Keratinocyte (primary cell): ENCODE measurements at regions not wholly inside any gene's neighbourhood (a gene's known extent, or its start where the extent isn't known, plus 50 kb on each side); places are given as distances from the start of the nearest gene placed in this dataset.

Experiments used
- DNase-seq: peaks from one replicate; pipeline ENCODE4 v3.0.0-alpha.2; 2011; ENCODE audit warnings: low read depth, missing footprints, low spot score
- FAIRE-seq: peaks from 2 replicates; lab custom pipeline; 2011; peaks lifted over from hg19 to GRCh38; lab: Jason Lieb, UNC
- H2AFZ ChIP-seq: 2 replicates; pipeline ENCODE4 v1.6.0; 2012; ENCODE audit warnings: low read length, control low read depth, inconsistent platforms; ENCODE audit not compliant: control insufficient read depth
- H3K27ac ChIP-seq: 2 replicates; pipeline ENCODE4 v1.5.1; 2011; ENCODE audit warnings: low read length; ENCODE audit not compliant: control insufficient read depth, insufficient read depth
- H3K27me3 ChIP-seq: 3 replicates; pipeline ENCODE4 v1.6.0; 2011; ENCODE audit warnings: low read length; ENCODE audit not compliant: control insufficient read depth, insufficient read depth; ENCODE audit errors: extremely low read depth
- H3K36me3 ChIP-seq, 2 experiments: 2 replicates in 1 of 2; 3 replicates in 1 of 2; pipeline ENCODE4 v1.5.1; 2011; ENCODE audit warnings: low read length in 2 of 2, mild to moderate bottlenecking in 1 of 2; ENCODE audit not compliant: control insufficient read depth in 2 of 2, insufficient read depth in 2 of 2; ENCODE audit errors: extremely low read depth in 1 of 2
- H3K4me1 ChIP-seq: 3 replicates; pipeline ENCODE4 v1.5.1; 2011; ENCODE audit warnings: low read length; ENCODE audit not compliant: control insufficient read depth, insufficient read depth; ENCODE audit errors: extremely low read depth
- H3K4me2 ChIP-seq: 3 replicates; pipeline ENCODE4 v1.6.0; 2011; ENCODE audit warnings: low read depth, low read length; ENCODE audit not compliant: control insufficient read depth, insufficient read depth; ENCODE audit errors: extremely low read depth
- H3K4me3 ChIP-seq, 3 experiments: fragments of 200-600 bp in 1 of 3; sonication (generic) in 1 of 3; 2 replicates in 2 of 3; 3 replicates in 1 of 3; pipeline ENCODE4 v1.5.1; 2011 to 2016; ENCODE audit warnings: low read length in 3 of 3, mild to moderate bottlenecking in 3 of 3, control low read depth in 2 of 3, inconsistent platforms in 1 of 3, low read depth in 1 of 3, mixed read lengths in 1 of 3, mixed run types in 1 of 3, moderate library complexity in 1 of 3; ENCODE audit not compliant: control insufficient read depth in 2 of 3, insufficient read depth in 2 of 3; ENCODE audit errors: extremely low read depth in 1 of 3
- H3K79me2 ChIP-seq: 2 replicates; pipeline ENCODE4 v1.6.0; 2012; ENCODE audit warnings: low read length; ENCODE audit not compliant: control insufficient read depth, insufficient read depth
- H3K9ac ChIP-seq: 3 replicates; pipeline ENCODE4 v1.6.0; 2011; ENCODE audit warnings: low read length; ENCODE audit not compliant: control insufficient read depth, insufficient read depth; ENCODE audit errors: extremely low read depth
- H3K9me1 ChIP-seq: 3 replicates; pipeline ENCODE4 v1.6.0; 2011; ENCODE audit warnings: low read length; ENCODE audit not compliant: control insufficient read depth, insufficient read depth; ENCODE audit errors: extremely low read depth
- H3K9me3 ChIP-seq: 2 replicates; pipeline ENCODE4 v1.5.1; 2012; ENCODE audit warnings: low read depth, low read length; ENCODE audit not compliant: control insufficient read depth
- H4K20me1 ChIP-seq: 3 replicates; pipeline ENCODE4 v1.6.0; 2011; ENCODE audit warnings: low read length; ENCODE audit not compliant: control insufficient read depth, insufficient read depth; ENCODE audit errors: extremely low read depth
- EZH2 ChIP-seq: IDR thresholded peaks from one replicate; pipeline ENCODE4 v1.6.1; 2012; ENCODE audit warnings: inconsistent platforms, mild to moderate bottlenecking, low read length, moderate library complexity
- dilution Hi-C: fragments of 300-500 bp; cut with MboI; formaldehyde crosslinking; loops from one replicate; pipeline ENCODE4 v1.7.0; 2020; ENCODE audit warnings: low sequenced_read_pairs; ENCODE audit not compliant: extremely low pct_ligation_motif_present
- TF ChIP-seq, protein P1 (sequence below), 3 experiments: IDR thresholded peaks in 1 of 3; conservative IDR thresholded peaks in 1 of 3; optimal IDR thresholded peaks in 1 of 3; 2 replicates in 2 of 3; 3 replicates in 1 of 3; pipeline versions ENCODE3 to v1.5.1; 2011; ENCODE audit warnings: low read length in 3 of 3, mild to moderate bottlenecking in 3 of 3, moderate library complexity in 2 of 3, control low read depth in 1 of 3, inconsistent platforms in 1 of 3; ENCODE audit not compliant: insufficient read depth in 2 of 3; ENCODE audit errors: extremely low read depth in 1 of 3

- H3K36me3 ChIP-seq, result no peaks in the 10 kb centered on the region
- no peak overlapping the region for H3K9ac ChIP-seq
- no peaks in the 10 kb centered on the region for H3K4me1 ChIP-seq
- H3K27me3 ChIP-seq, result no peaks in the 10 kb centered on the region
- no peaks in the 10 kb centered on the region for H3K79me2 ChIP-seq
- no peak for TF ChIP-seq EZH2
- dilution Hi-C loops, result no loop called here
- no peaks in the 10 kb centered on the region for H3K9me1 ChIP-seq
- no peak for FAIRE-seq
- DNase-seq, result no peak
- H3K4me3 ChIP-seq, result no peak overlapping the region
- no peak overlapping the region for H2AFZ ChIP-seq
- H3K9me3 ChIP-seq, result no peaks in the 10 kb centered on the region
- no peak overlapping the region for H3K4me2 ChIP-seq
- H4K20me1 ChIP-seq, result no peaks in the 10 kb centered on the region
- H3K27ac ChIP-seq, result no peak overlapping the region
These were observed 217.1 kb upstream of the SLC35G4 start for GRCh38 chr18:11392292-11392691.

- Histone ChIP-seq H4K20me1 (no peaks in the 10 kb centered on the region), H3K9ac (no peak overlapping the region), H2AFZ (no peak overlapping the region), H3K9me3 (no peaks in the 10 kb centered on the region), H3K27me3 (no peaks in the 10 kb centered on the region), H3K79me2 (no peaks in the 10 kb centered on the region), H3K4me3 (no peak overlapping the region), H3K27ac (no peak overlapping the region), H3K4me2 (no peak overlapping the region), H3K36me3 (no peaks in the 10 kb centered on the region), H3K9me1 (no peaks in the 10 kb centered on the region), H3K4me1 (no peaks in the 10 kb centered on the region)
- FAIRE-seq (no peak), DNase-seq (no peak)
- dilution Hi-C loops, result no loop called here
- TF ChIP-seq, protein P1, sequence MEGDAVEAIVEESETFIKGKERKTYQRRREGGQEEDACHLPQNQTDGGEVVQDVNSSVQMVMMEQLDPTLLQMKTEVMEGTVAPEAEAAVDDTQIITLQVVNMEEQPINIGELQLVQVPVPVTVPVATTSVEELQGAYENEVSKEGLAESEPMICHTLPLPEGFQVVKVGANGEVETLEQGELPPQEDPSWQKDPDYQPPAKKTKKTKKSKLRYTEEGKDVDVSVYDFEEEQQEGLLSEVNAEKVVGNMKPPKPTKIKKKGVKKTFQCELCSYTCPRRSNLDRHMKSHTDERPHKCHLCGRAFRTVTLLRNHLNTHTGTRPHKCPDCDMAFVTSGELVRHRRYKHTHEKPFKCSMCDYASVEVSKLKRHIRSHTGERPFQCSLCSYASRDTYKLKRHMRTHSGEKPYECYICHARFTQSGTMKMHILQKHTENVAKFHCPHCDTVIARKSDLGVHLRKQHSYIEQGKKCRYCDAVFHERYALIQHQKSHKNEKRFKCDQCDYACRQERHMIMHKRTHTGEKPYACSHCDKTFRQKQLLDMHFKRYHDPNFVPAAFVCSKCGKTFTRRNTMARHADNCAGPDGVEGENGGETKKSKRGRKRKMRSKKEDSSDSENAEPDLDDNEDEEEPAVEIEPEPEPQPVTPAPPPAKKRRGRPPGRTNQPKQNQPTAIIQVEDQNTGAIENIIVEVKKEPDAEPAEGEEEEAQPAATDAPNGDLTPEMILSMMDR (optimal IDR thresholded peaks at IDR 0.05 in 1 of 3, IDR thresholded peaks at IDR 0.05 in 1 of 3, conservative IDR thresholded peaks at IDR 0.05 in 1 of 3; ENCODE audit: extremely low read depth in 1 of 3, insufficient read depth in 2 of 3, low read length in 3 of 3), result no peak
- no peak for TF ChIP-seq EZH2
These were observed 217.7 kb upstream of the SLC35G4 start for GRCh38 chr18:11391661-11392060.
